Endothelial cell of umbilical vein (primary cell): ENCODE measurements at regions not wholly inside any gene's neighbourhood (a gene's known extent, or its start where the extent isn't known, plus 50 kb on each side); places are given as distances from the start of the nearest gene placed in this dataset.

Source experiments
- JUN ChIP-seq: IDR thresholded peaks from 2 replicates; pipeline ENCODE4 v1.6.1; 2011; ENCODE audit warnings: borderline replicate concordance, low read depth; ENCODE audit not compliant: insufficient read length, insufficient read depth
- POLR2A ChIP-seq: IDR thresholded peaks from 2 replicates; pipeline ENCODE4 v1.6.1; 2012; ENCODE audit warnings: low read depth, mild to moderate bottlenecking, control low read depth, low read length
- POLR2AphosphoS5 ChIP-seq: IDR thresholded peaks from 2 replicates; pipeline ENCODE4 v1.6.1; 2012; ENCODE audit warnings: low read depth, mild to moderate bottlenecking, control low read depth, low read length, moderate library complexity; ENCODE audit not compliant: insufficient read depth

GRCh38 chr5:56543441-56544388 lies 271.6 kb upstream of the MAP3K1 start:
- no peak for TF ChIP-seq POLR2A
- TF ChIP-seq POLR2AphosphoS5: no peak
- no peak for TF ChIP-seq JUN
